PC-9 (cell line): ENCODE measurements at regions not wholly inside any gene's neighbourhood (a gene's known extent, or its start where the extent isn't known, plus 50 kb on each side); places are given as distances from the start of the nearest gene placed in this dataset.

ENCODE experiments used
- BruUV-seq: library from RNA; stranded (reverse); fragments of 400-500 nt; replicated peaks from 2 replicates; lab custom pipeline; 2021; lab: Mats Ljungman, UMichigan
- CTCF ChIA-PET: fragments of 300-600 bp; sonication (Branson Sonifier 250); formaldehyde crosslinking; loops from one replicate; lab custom pipeline; 2022; ENCODE audit warnings: antibody characterized with exemption; lab: Charles Lee
- POLR2A ChIA-PET: fragments of 300-600 bp; sonication (Branson Sonifier 250); formaldehyde crosslinking; loops from one replicate; lab custom pipeline; 2022; ENCODE audit warnings: antibody characterized with exemption; ENCODE audit not compliant: unreplicated experiment; lab: Charles Lee
- DNase-seq, 2 experiments: peaks; one replicate each; pipeline versions ENCODE4 v3.0.0 to v3.0.0-alpha.2; 2015 to 2022; ENCODE audit warnings: mixed read lengths in 1 of 2
- H2AFZ ChIP-seq: fragments of 200-600 bp; sonication (generic); 2 replicates; pipeline ENCODE4 v1.8.1; 2017; ENCODE audit warnings: antibody characterized with exemption
- H3F3A ChIP-seq: fragments of 200-600 bp; sonication (generic); 2 replicates; pipeline ENCODE4 v1.8.1; 2017; ENCODE audit warnings: antibody characterized with exemption, mild to moderate bottlenecking, low read depth; ENCODE audit not compliant: insufficient read depth
- H3K27ac ChIP-seq: fragments of 200-600 bp; sonication (generic); 2 replicates; pipeline ENCODE4 v1.6.1; 2016; ENCODE audit warnings: mixed run types
- H3K27me3 ChIP-seq: fragments of 200-600 bp; sonication (generic); 2 replicates; pipeline ENCODE4 v1.6.1; 2016; ENCODE audit warnings: low read depth, mixed run types; ENCODE audit not compliant: insufficient read depth
- H3K36me3 ChIP-seq: fragments of 200-600 bp; sonication (generic); 2 replicates; pipeline ENCODE4 v1.6.1; 2016; ENCODE audit warnings: low read depth, mixed run types
- H3K4me1 ChIP-seq: fragments of 200-600 bp; sonication (generic); replicated peaks from 2 replicates; pipeline ENCODE4 v1.6.1; 2016; ENCODE audit warnings: mixed run types; ENCODE audit not compliant: insufficient read depth
- H3K4me2 ChIP-seq: fragments of 200-600 bp; sonication (generic); 2 replicates; pipeline ENCODE4 v1.6.1; 2017; ENCODE audit warnings: mixed run types
- H3K4me3 ChIP-seq: fragments of 200-600 bp; sonication (generic); 2 replicates; pipeline ENCODE4 v1.6.1; 2016; ENCODE audit warnings: mixed run types
- H3K79me2 ChIP-seq: fragments of 200-600 bp; sonication (generic); 2 replicates; pipeline ENCODE4 v1.6.1; 2017; ENCODE audit warnings: low read depth, mixed run types
- H3K9me2 ChIP-seq: fragments of 200-600 bp; sonication (generic); 2 replicates; pipeline ENCODE4 v1.8.1; 2017; ENCODE audit warnings: mild to moderate bottlenecking; ENCODE audit not compliant: insufficient read depth
- H3K9me3 ChIP-seq: fragments of 200-600 bp; sonication (generic); 2 replicates; pipeline ENCODE4 v1.8.1; 2016; ENCODE audit warnings: low read depth; ENCODE audit not compliant: insufficient read depth
- H4K20me1 ChIP-seq: fragments of 200-600 bp; sonication (generic); 2 replicates; pipeline ENCODE4 v1.8.1; 2017; ENCODE audit not compliant: insufficient read depth
- EZH2 ChIP-seq: fragments of 200-600 bp; sonication (generic); IDR thresholded peaks from 2 replicates; pipeline ENCODE4 v1.8.0; 2017; ENCODE audit warnings: antibody characterized with exemption, low read depth
- intact Hi-C: fragments of 100-400 bp; cut with micrococcal nuclease; formaldehyde crosslinking; loops from one replicate; pipeline ENCODE4 v1.10.0; 2022; ENCODE audit not compliant: unreplicated experiment
- TF ChIP-seq, protein P1 (sequence below): fragments of 200-600 bp; sonication (generic); conservative IDR thresholded peaks from 2 replicates; pipeline ENCODE4 v1.6.1; 2017; ENCODE audit warnings: mixed run types, antibody characterized with exemption, mild to moderate bottlenecking, moderate library complexity

DNA sequence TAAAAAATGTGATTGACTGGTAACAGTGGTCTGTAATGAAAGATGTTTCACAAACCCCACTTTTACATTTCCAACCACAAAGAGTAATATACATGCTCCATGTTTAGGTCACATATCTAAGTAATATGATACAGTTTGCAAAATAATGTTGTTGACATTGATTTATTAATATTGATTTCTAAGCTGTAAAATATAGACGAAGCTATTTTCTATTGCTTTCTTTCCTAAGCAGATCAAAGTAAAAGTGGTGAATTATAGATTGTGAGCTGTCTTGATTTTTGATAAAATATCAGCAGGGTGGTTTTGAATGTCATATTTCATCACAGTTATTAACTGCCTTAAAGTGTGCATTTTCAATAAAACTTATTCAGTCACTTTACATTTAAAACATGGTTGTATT is 2292.8 kb downstream of the PCDH9 start:
- Histone ChIP-seq H2AFZ (no peak overlapping the region), H3K9me2 (peaks cover 3% of the 10 kb centered on the region; the same call in 1 of the 2 replicates), H3K9me3 (no peaks in the 10 kb centered on the region), H3F3A (no peaks in the 10 kb centered on the region), H3K27me3 (no peaks in the 10 kb centered on the region), H3K79me2 (no peaks in the 10 kb centered on the region), H4K20me1 (no peaks in the 10 kb centered on the region), H3K36me3 (no peaks in the 10 kb centered on the region), H3K4me1 (no peaks in the 10 kb centered on the region), H3K4me3 (no peak overlapping the region), H3K27ac (no peak overlapping the region), H3K4me2 (no peak overlapping the region)
- ChIA-PET POLR2A (no interaction called here), CTCF (no interaction called here)
- intact Hi-C loops = no loop called here
- no TSS peak for BruUV-seq
- no peak for DNase-seq
- no peak for TF ChIP-seq EZH2
- TF ChIP-seq, protein P1, sequence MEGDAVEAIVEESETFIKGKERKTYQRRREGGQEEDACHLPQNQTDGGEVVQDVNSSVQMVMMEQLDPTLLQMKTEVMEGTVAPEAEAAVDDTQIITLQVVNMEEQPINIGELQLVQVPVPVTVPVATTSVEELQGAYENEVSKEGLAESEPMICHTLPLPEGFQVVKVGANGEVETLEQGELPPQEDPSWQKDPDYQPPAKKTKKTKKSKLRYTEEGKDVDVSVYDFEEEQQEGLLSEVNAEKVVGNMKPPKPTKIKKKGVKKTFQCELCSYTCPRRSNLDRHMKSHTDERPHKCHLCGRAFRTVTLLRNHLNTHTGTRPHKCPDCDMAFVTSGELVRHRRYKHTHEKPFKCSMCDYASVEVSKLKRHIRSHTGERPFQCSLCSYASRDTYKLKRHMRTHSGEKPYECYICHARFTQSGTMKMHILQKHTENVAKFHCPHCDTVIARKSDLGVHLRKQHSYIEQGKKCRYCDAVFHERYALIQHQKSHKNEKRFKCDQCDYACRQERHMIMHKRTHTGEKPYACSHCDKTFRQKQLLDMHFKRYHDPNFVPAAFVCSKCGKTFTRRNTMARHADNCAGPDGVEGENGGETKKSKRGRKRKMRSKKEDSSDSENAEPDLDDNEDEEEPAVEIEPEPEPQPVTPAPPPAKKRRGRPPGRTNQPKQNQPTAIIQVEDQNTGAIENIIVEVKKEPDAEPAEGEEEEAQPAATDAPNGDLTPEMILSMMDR = no peak

DNA sequence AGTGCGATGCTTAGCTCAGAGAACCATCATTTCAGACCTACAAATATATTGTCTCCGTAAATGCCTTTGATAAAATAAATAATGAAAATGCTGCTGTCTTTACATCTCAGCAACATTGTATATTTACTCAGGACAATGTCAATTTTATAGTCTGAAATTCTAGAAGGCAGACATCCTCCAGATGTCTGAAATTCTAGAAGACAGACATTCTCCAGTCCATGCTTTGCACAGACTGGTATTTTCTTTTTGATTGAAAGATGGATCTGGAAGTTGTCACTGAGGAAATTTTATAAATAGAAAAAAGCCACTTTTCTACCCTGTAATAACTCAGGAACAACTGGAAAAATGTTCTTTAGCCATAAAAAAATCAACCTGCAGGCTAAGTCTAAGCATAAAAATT is 2293.3 kb downstream of the PCDH9 start:
- Histone ChIP-seq H3K4me3 (no peak overlapping the region), H2AFZ (no peak overlapping the region), H3K36me3 (no peaks in the 10 kb centered on the region), H3K9me2 (peaks cover 3% of the 10 kb centered on the region; the same call in 1 of the 2 replicates), H3K27me3 (no peaks in the 10 kb centered on the region), H3K27ac (no peak overlapping the region), H3K79me2 (no peaks in the 10 kb centered on the region), H3K4me1 (no peaks in the 10 kb centered on the region), H3K9me3 (no peaks in the 10 kb centered on the region), H3F3A (no peaks in the 10 kb centered on the region), H4K20me1 (no peaks in the 10 kb centered on the region), H3K4me2 (no peak overlapping the region)
- TF ChIP-seq, protein P1 = no peak
- TF ChIP-seq EZH2 = no peak
- CTCF ChIA-PET = no interaction called here
- BruUV-seq = no TSS peak
- intact Hi-C loops = no loop called here
- POLR2A ChIA-PET = interaction anchor here (0.7 kb wide), 1 partner anchor 1267 kb away, joined by 13 read pairs; no protein-coding TSS in a partner anchor
- no peak for DNase-seq

DNA sequence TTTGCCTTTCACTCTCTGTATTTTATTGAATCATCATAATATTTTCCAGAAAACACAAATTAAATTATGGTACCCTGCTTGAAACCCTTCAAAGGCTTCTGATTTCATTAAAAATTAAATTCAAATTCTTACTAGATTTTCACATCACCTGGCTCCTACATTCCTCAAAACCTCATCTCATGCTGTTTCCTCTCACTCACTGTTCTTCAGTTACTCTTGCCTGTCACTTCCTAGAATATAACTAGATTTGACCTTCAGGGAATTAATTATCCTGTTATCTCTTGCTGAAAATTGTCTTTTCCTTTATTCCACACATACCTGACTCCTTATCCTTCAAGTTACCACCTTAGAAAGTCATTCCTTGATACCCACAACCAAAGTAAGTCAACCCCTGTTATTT is 2294.7 kb downstream of the PCDH9 start:
- H3K4me2 ChIP-seq = no peak overlapping the region
- TF ChIP-seq EZH2 = no peak
- TF ChIP-seq, protein P1 = no peak
- H3F3A ChIP-seq = no peaks in the 10 kb centered on the region
- no peaks in the 10 kb centered on the region for H3K79me2 ChIP-seq
- peaks cover 3% of the 10 kb centered on the region; the same call in 1 of the 2 replicates for H3K9me2 ChIP-seq
- no peaks in the 10 kb centered on the region for H3K27me3 ChIP-seq
- ChIA-PET CTCF (no interaction called here), POLR2A (no interaction called here)
- no peaks in the 10 kb centered on the region for H4K20me1 ChIP-seq
- H3K27ac ChIP-seq = no peak overlapping the region
- no peak overlapping the region for H2AFZ ChIP-seq
- BruUV-seq = no TSS peak
- no peaks in the 10 kb centered on the region for H3K4me1 ChIP-seq
- no peaks in the 10 kb centered on the region for H3K9me3 ChIP-seq
- no peak overlapping the region for H3K4me3 ChIP-seq
- no peak for DNase-seq
- intact Hi-C loops = no loop called here
- no peaks in the 10 kb centered on the region for H3K36me3 ChIP-seq
